Vagina (tissue), 2 donors: ENCODE measurements at regions not wholly inside any gene's neighbourhood (a gene's known extent, or its start where the extent isn't known, plus 50 kb on each side); places are given as distances from the start of the nearest gene placed in this dataset.

Experiments used
- CTCF ChIP-seq, 3 experiments: fragments of 450-650 bp in 2 of 3; fragments of 200-600 bp in 1 of 3; sonication (generic) in 1 of 3; IDR thresholded peaks; one replicate each; pipeline ENCODE4 v1.5.1; 2017 to 2019; ENCODE audit warnings: antibody characterized with exemption in 3 of 3, mild to moderate bottlenecking in 2 of 3, moderate library complexity in 2 of 3
- POLR2A ChIP-seq, 2 donors: fragments of 450-650 bp; IDR thresholded peaks; one replicate each; pipeline ENCODE4 v1.6.1; 2017; ENCODE audit warnings: antibody characterized with exemption in 2 of 2, mild to moderate bottlenecking in 2 of 2, moderate library complexity in 2 of 2
- POLR2AphosphoS5 ChIP-seq, 2 donors: sonication (generic); formaldehyde crosslinking; IDR thresholded peaks; one replicate each; pipeline ENCODE4 v1.9.0; 2017; ENCODE audit warnings: antibody characterized with exemption in 2 of 2, mild to moderate bottlenecking in 2 of 2, low read depth in 1 of 2; ENCODE audit not compliant: insufficient read depth in 1 of 2

- TF ChIP-seq POLR2A (IDR thresholded peaks at IDR 0.05) (no peak), CTCF (IDR thresholded peaks at IDR 0.05) (no peak), POLR2AphosphoS5 (IDR thresholded peaks at IDR 0.05; ENCODE audit: insufficient read depth in 1 of 2, low read depth in 1 of 2) (no peak)
Observed at GRCh38 chr18:14978191-14978590, 230.2 kb downstream of the ANKRD30B start.
